Heart right ventricle (tissue), 16 donors: ENCODE measurements at regions not wholly inside any gene's neighbourhood (a gene's known extent, or its start where the extent isn't known, plus 50 kb on each side); places are given as distances from the start of the nearest gene placed in this dataset.

Experiments
- ATAC-seq, 8 donors: fragments of 200-7000 bp; cut with Tn5 transposase; one replicate each; pipeline ENCODE4 v1.9.1; 2020; ENCODE audit warnings: mild to moderate bottlenecking in 8 of 8, moderate library complexity in 8 of 8, moderate number of reproducible peaks in 1 of 8
- DNase-seq, 2 donors: peaks; one replicate each; pipeline ENCODE4 v3.0.0-alpha.2; 2020
- H3K27ac ChIP-seq, 10 donors: fragments of 200-600 bp; sonication (generic) in 2 of 10; one replicate each; pipeline versions ENCODE4 v1.5.0 to v1.8.0; 2020 to 2022; ENCODE audit warnings: mild to moderate bottlenecking in 3 of 10
- H3K27me3 ChIP-seq, 7 donors: fragments of 200-600 bp; one replicate each; pipeline ENCODE4 v1.8.0; 2021 to 2022; ENCODE audit warnings: mild to moderate bottlenecking in 2 of 7
- H3K36me3 ChIP-seq, 9 donors: fragments of 200-600 bp; sonication (generic) in 1 of 9; one replicate each; pipeline versions ENCODE4 v1.5.0 to v1.8.0; 2020 to 2022; ENCODE audit warnings: mild to moderate bottlenecking in 2 of 9
- H3K4me1 ChIP-seq, 9 donors: fragments of 200-600 bp; sonication (generic) in 1 of 9; one replicate each; pipeline versions ENCODE4 v1.5.0 to v1.8.0; 2020 to 2022; ENCODE audit warnings: mild to moderate bottlenecking in 4 of 9
- H3K4me3 ChIP-seq, 10 donors: fragments of 200-600 bp; sonication (generic) in 2 of 10; one replicate each; pipeline versions ENCODE4 v1.5.0 to v1.8.0; 2020 to 2022; ENCODE audit warnings: mild to moderate bottlenecking in 7 of 10, moderate library complexity in 2 of 10
- H3K9me3 ChIP-seq, 11 donors: fragments of 200-600 bp in 10 of 11; sonication (generic) in 2 of 11; one replicate each; pipeline versions ENCODE4 v1.5.0 to v1.8.0; 2013 to 2022; ENCODE audit warnings: mild to moderate bottlenecking in 2 of 11, control low read depth in 1 of 11, moderate library complexity in 1 of 11
- CTCF ChIP-seq, 9 donors: fragments of 200-600 bp; sonication (generic) in 2 of 9; IDR thresholded peaks; one replicate each; pipeline versions ENCODE4 v1.5.0 to v1.8.0; 2021 to 2022; ENCODE audit warnings: antibody characterized with exemption in 9 of 9, mild to moderate bottlenecking in 5 of 9, moderate library complexity in 1 of 9
- WGBS, 2 donors: extraction: QIAGEN DNeasy Blood & Tissue Kit; methylation state at CpG; one replicate each; pipeline ENCODE4 v1.1.7; 2013; ENCODE audit warnings: inconsistent platforms in 1 of 2; 5-methylcytosine and 5-hydroxymethylcytosine counted together
- intact Hi-C, 10 donors: fragments of 100-400 bp; cut with DNase I; formaldehyde crosslinking; loops; one replicate each; pipeline versions ENCODE4 v1.11.1 to v1.14.2; 2022
- donor health status: Arrhythmogenic right ventricular cardiomyopathy.
- donor health status: ischemic (EF 13 %, LVEDD 7.1; RV severe dilation, severe dysfunction).
- donor health status: healthy with polysubstance abuse.
- donor health status: DM: no; HTN: yes; CAD: no.
- donor health status: DM: no; HTN: no; CAD: no.
- donor health status: ischemic (EF 25% LVEDD 6.9; RV normal size, moderate dysfunction).
- donor health status: ischemic (EF 25% LVEDD 5.7; RV mildly dilated, moderate dysfunction).
- donor health status: healthy.
- donor health status: DM: yes; HTN: yes; CAD: no.
- donor health status: Ischemic cardiomyopathy.
- donor health status: ischemic (EF 35%, LVEDD 5.7; RV mildly dilated, moderate dysfunction).
- donor health status: nonischemic (EF 11% LVEDD 7.7; RV severe dilation, severe dysfunction).
- donor health status: DM: yes; HTN: yes; CAD: no.
- donor health status: PGD.
- donor health status: ischemic (EF 29% LVEDD 5.4; RV normal size, mild dysfunction).
- donor health status: nonischemic (EF 23%, LVEDD 6.1; RV moderate dilation, normal function).

- Histone ChIP-seq H3K9me3 (peaks cover 0 to 32% (median 0%) of the 10 kb centered on the region in 11 donors), H3K4me1 (peaks cover 0 to 7% (median 0%) of the 10 kb centered on the region in 9 donors), H3K4me3 (no peak overlapping the region), H3K27ac (no peak overlapping the region), H3K27me3 (no peaks in the 10 kb centered on the region), H3K36me3 (no peaks in the 10 kb centered on the region)
- intact Hi-C loops, result no loop called here
- ATAC-seq, result no peak
- 53 to 67% methylated on average over 2 of the region's 2 CpGs for WGBS, 2 donors
- no peak for DNase-seq
- no peak for TF ChIP-seq CTCF (IDR thresholded peaks at IDR 0.05)
Observed at GRCh38 chr7:124349443-124349842, 316.6 kb upstream of the TMEM229A start.

GRCh38 chr7:124338861-124339260 lies 306.0 kb upstream of the TMEM229A start:
- intact Hi-C loops, result no loop called here
- no peaks in the 10 kb centered on the region for H3K36me3 ChIP-seq
- 72 to 81% methylated on average over 2 of the region's 2 CpGs for WGBS, 2 donors
- ATAC-seq (no peak), DNase-seq (no peak)
- H3K27me3 ChIP-seq, result no peaks in the 10 kb centered on the region
- no peak overlapping the region for H3K27ac ChIP-seq
- TF ChIP-seq CTCF (IDR thresholded peaks at IDR 0.05), result no peak
- H3K4me3 ChIP-seq, result no peak overlapping the region
- H3K9me3 ChIP-seq, result peaks cover 0 to 5% (median 0%) of the 10 kb centered on the region in 11 donors
- no peaks in the 10 kb centered on the region for H3K4me1 ChIP-seq

GRCh38 chr7:124330731-124331407 lies 298.0 kb upstream of the TMEM229A start:
- DNase-seq, result no peak
- ATAC-seq, result no peak
- peaks cover 0 to 6% (median 0%) of the 10 kb centered on the region in 11 donors for H3K9me3 ChIP-seq
- WGBS, 2 donors, result 82 to 87% methylated on average over 3 of the region's 3 CpGs
- H3K4me3 ChIP-seq, result no peak overlapping the region
- no peaks in the 10 kb centered on the region for H3K4me1 ChIP-seq
- H3K27ac ChIP-seq, result no peak overlapping the region
- intact Hi-C loops, result no loop called here
- TF ChIP-seq CTCF (IDR thresholded peaks at IDR 0.05), result no peak
- H3K27me3 ChIP-seq, result no peaks in the 10 kb centered on the region
- H3K36me3 ChIP-seq, result no peaks in the 10 kb centered on the region

GRCh38 chr7:124328774-124329173 lies 295.9 kb upstream of the TMEM229A start:
- Histone ChIP-seq H3K4me1 (no peaks in the 10 kb centered on the region), H3K9me3 (peaks cover 0 to 6% (median 0%) of the 10 kb centered on the region in 11 donors), H3K4me3 (no peak overlapping the region), H3K27ac (no peak overlapping the region), H3K36me3 (no peaks in the 10 kb centered on the region), H3K27me3 (no peaks in the 10 kb centered on the region)
- no peak for DNase-seq
- no peak for TF ChIP-seq CTCF (IDR thresholded peaks at IDR 0.05)
- WGBS, 2 donors, result 55 to 66% methylated on average over 3 of the region's 3 CpGs
- ATAC-seq, result no peak
- intact Hi-C loops, result no loop called here
